Uterus (tissue), 2 donors: ENCODE measurements at regions not wholly inside any gene's neighbourhood (a gene's known extent, or its start where the extent isn't known, plus 50 kb on each side); places are given as distances from the start of the nearest gene placed in this dataset.

ENCODE experiments used
- CTCF ChIP-seq, 4 experiments: fragments of 200-600 bp in 2 of 4; fragments of 450-650 bp in 2 of 4; sonication (generic) in 2 of 4; IDR thresholded peaks; one replicate each; pipeline ENCODE4 v1.5.1; 2016 to 2019; ENCODE audit warnings: antibody characterized with exemption in 4 of 4, mild to moderate bottlenecking in 2 of 4, moderate library complexity in 1 of 4
- POLR2A ChIP-seq, 2 donors: fragments of 450-650 bp; IDR thresholded peaks; one replicate each; pipeline ENCODE4 v1.6.1; 2016; ENCODE audit warnings: antibody characterized with exemption in 2 of 2, mild to moderate bottlenecking in 1 of 2, moderate library complexity in 1 of 2

DNA sequence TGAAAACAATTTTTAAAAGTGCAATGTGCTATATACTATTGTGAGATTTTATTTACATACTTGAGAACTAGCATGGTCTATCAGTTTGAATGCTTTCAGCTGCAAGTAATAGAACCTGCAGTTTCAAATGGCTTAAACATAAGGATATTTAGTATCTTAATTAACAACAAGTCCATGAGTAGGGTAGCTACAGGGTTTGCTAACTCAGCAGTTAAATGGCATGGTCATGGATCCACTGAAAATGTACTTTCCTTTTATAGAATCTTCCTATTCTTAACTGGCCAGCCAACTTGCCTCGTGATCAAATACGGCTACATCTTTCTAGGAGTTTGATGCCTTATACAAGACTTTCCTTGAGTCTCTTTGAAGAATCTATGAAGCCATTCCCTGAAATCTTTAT is 452.8 kb upstream of the SEMA6A start:
- TF ChIP-seq CTCF (IDR thresholded peaks at IDR 0.05) (no peak), POLR2A (IDR thresholded peaks at IDR 0.05) (no peak)
